NCI-H1105 treated with DMSO at 0.1 percent for 48 hours (cell line): ENCODE measurements at regions not wholly inside any gene's neighbourhood (a gene's known extent, or its start where the extent isn't known, plus 50 kb on each side); places are given as distances from the start of the nearest gene placed in this dataset.

ENCODE experiments used
- DNase-seq: peaks from one replicate; lab custom pipeline; 2025; lab: John Stamatoyannopoulos, UW

DNA sequence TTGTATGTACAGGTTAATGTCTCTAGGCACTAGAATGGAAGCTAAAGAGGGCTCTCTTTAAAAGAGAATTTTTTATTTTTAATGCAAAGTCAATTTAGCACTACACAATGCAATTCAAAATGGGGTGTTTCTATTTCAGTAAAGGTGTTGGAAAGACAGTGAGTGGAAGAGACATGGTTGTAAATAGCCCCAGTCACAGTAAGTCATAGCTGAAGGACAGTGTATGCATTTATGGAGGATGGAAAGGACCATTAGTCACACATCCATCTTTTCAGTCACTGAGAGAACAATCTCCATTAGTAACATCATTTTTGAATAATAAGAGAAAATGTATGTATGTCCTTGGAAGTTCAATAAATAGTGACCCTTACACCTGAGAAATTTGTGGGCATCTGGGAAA is 148.0 kb downstream of the PDHA2 start:
- no peak for DNase-seq

DNA sequence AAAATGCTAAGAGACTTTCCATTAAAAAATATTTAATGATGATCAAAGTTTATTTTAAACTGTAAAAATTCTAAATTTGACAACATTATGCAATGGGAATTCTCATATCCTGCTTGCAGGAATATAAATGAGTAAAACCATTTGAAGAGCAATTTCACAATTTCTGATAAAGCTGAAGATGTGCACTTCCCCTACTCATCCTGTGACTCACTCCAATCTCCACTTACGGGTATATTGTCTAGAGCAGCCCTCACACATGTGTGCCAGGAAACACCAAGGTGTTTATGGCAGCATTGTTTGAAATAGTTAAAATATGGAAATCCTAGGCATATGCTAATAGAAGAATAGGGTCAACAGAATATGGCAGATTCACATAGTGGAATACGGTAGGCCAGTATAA is 158.4 kb downstream of the PDHA2 start:
- no peak for DNase-seq

DNA sequence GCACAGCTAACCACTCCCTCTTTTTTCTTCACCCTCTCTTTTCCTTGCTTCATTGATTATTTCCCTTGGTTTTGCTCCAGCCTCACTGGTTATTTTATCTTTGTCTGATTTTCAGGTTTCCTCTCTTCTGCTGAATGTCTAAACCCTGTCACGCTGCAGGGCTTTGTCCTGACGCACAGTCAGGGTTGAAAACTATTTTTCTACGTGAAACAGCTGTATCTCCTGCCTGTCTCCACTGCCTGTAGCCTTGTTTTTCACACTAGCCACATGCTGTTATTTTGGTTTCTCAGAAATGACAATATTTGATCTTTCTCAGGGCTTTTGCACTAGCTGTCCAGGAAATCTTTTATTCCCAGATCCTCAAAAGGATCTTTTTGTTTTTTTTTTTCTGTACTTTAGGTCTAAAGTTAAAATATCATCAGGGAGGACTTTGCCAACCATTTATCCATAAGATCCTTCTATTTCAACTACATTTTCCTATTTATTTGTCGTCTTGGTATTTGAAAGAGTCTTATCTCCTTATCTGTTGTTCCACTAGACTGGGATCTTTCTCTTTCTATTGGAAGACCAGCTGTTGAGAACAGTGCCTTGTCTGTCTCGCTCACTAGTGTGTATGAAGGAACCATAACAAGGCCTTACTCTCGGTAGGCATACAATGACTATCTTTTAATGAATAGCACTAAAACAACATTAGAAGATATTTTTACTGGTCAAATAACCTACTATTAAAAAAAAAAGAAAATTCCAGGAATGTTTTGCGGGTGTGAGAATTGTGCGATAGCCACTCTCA is 164.3 kb downstream of the PDHA2 start:
- no peak for DNase-seq

DNA sequence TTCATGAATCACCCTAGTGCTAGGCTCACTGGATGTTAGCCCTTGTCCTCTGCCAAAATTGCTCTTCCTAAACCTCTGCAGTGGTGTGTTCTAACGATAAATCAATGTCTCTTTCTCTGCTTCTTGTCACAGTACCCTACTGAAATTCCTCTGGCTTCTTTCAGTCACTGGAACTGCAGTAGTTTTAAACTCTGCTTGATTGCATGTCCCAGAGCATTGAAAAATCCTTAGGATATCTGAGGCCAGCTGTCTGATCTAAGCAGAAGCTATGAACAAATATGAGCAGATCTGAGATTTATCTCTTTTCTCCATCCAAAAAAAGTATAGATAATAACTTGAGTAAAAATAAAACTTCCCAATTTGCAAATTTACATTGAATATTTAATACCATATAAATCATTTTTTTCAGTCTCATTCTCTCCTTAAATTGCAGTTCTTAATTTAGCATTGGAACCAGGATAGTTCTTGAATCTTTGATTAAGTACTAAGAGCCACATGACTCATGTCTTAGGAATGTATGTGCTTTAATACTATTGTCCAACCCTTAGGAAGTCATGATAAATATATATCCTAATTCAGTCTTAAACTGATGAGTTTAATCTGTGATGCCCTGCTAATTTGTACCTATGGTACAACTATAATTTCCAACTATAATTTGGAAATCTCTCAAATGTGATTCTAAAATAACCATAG is 169.7 kb downstream of the PDHA2 start:
- DNase-seq = no peak

DNA sequence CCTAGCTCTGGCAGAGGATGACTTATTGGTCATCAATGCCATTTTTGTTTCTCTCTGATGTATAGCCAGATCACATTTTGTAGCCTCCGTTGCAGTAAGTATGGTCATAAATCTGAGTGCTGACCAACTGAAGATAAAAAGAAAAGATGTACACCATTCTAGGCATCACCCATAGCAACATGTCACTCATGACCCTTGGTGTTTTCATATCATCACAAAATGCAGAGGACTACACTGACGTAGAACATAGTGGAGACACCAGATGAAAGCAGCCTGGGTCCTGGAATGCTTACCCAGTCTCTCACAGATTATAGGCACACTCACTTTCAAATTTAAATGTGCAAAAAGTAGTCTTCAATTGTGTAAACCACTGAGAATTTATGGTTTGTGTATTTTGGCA is 172.8 kb downstream of the PDHA2 start:
- no peak for DNase-seq

DNA sequence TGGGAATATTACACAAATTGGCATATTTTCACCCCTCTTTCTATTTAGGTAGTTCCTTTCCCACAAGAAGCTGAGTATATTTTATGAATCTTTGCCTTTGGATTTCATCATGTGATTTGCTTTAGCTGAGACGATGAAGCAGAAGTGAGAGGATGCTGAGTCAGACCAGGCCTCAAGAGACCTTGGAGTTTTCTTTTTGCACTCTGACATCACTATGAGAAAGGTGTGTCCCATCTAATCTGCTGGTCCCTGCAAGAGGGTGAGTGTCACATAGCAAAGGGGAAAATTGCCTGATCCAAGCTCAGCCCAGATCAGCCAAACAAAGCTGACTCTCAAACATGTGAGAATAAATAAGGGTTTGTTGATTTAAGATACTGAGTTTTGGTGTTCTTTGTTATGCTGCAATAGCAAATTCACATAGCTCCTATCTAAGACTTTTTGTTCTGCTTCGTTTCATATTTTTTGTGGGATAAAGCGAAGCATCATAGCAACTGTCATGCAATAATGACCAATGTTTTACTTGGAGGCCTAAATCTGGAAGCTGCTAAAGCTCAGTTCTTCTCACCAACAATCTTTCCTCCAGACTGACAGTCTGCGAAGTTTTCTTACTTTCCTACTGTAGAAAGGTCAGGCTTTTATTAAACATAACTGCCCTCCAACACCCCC is 176.9 kb downstream of the PDHA2 start:
- no peak for DNase-seq

DNA sequence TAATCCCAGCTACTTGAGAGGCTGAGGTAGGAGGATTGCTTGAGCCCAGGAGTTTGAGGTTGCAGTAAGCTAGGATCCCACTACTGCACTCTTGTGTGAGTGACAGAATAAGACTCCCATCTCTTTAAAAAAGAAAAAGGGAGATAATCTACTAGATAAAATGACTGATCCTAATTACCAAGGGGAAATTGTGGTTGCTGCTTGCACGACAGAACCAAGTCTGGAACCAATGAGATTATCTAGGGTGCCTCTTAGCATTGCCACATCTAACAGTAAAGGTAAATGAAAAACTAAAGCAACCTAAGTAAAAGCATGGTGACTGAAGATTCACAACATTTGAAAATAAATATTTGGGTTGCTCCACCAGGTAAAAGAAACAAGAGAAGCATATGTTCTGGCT is 185.1 kb downstream of the PDHA2 start:
- no peak for DNase-seq

DNA sequence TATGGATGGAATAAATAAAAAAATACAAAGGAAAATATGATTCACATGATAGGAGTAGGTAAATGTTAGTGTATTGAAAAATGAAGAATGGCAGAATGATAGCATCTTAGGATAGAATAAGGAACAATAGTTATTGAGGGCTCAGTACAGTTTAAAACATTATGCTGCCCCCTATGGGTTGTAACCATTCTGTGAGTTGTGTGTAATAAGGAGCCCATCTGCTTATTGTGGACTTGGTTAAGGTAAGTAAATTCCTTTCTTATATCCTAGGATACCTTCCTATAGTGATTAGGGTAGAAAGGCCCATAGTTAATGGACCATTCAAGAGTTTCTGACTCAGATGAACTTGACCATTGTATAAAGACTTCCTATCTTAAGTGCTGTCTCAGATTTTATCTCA is 195.8 kb downstream of the PDHA2 start:
- DNase-seq = no peak

DNA sequence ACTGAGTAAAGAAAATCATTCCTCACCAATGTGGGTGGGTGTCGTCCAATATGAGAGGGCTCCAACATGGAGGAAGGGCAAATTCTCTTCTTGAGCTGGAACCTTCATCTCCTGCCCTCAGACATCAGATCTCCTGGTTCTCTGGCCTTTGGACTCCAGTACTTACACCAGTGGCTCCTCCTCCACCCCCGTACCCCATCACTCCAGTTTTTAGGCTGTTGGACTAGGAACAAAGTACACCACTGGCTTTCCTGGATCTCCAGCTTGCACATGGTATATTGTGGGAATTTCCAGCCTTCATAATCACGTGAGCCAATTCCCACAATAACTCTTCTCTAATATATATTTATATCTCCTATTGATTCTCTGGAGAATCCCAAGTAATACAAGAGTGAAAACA is 196.9 kb downstream of the PDHA2 start:
- no peak for DNase-seq

DNA sequence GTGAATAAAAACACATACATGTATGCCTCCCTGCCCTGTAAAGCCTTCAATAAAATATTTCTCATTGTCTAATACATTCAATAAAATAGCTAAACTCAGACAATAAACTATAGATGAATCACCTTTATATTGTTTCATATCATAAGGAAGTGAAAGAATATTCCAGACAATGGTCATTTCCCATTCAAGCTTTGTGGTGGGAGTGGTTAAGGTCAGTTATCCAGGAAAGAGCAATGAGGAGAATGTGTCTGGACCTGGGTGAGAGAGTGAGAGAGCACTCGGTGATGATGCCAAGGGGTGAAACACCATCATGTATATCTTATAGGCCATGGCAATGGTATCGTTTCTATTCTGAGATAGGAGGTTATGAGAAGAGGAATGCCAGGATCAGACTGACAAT is 197.8 kb downstream of the PDHA2 start:
- no peak for DNase-seq

DNA sequence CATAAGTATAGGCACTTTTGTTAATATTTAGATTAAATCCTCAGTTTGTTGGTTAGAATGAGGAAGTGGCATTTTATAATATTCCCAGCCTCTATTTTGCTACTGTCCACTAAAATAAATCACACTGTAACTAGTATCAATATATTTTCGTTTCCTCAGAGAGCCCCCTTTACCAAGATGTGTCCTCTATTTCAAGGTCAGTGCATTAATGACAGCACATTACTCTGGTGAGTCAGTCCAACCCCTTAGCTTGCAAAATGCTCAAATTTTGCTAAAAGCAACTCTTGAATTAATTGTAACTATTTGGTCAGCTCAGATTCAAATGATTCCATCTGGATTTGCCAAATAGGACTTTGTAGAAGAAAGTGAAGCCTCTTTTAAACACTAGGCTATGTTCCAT is 199.3 kb downstream of the PDHA2 start:
- DNase-seq = no peak

DNA sequence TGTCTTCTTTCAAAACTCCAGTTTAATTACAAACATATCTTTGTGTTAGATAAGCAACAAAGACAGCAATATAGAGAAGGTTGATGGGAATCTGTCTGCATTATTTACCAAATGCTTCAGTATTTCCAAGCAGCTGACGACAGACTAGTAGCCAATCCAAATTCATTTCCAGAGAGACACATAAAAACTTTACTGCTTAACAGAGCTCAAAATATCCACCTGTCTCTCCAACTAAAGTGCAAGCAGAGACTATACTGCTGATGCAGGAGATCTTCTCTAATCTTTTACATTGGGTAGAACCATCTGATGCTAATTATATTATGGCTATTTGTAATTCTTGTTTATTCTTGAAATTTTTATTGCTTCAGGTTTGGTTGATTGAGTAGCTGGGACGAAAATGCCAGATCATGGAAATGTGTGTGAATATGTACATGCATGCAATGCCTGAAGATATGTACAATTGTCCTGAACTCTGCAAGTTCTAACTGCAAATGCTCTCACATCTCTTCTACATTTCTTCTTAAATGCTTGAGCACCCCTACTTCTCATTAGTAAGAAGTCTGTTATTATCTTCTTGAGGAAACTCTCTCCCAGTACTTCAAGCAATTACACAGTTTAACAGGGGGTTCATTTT is 200.0 kb downstream of the PDHA2 start:
- DNase-seq = no peak

DNA sequence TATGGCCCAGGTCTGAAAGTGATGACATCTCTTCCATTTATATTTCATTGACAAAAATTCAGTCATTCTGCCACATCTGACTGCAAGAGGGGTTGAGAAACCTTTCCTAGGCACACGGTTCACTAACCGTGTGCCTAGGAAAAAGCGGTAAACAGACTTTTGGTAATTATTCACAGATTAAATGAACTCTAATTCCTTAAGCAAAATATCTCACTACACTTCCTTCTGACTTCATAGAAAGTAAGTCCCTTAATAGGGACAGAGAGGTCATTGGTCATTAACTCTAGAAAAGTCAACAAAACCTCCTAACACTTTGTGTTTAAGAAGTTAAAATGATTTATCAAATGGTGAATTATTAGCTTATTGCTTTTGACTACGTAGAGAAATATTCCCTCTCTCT is 205.1 kb downstream of the PDHA2 start:
- DNase-seq = no peak

DNA sequence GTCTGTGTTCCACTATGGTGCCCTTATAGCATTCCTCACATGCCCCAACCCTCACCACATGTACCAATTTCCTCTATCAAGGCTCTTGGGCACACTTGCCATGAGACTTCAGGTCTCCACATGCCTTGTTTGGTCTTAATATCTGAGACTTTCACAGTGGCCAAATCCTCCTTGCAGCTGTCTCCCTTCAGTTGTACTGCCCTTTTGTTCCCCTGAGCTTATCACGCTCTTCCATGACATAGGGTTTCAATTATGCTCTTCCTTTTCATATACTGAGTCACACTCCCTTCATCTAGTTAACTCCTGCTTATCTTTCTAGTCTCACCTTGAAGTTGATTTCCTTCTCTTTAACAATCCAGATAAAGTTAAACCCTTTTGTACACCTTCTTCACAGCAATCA is 212.9 kb downstream of the PDHA2 start:
- DNase-seq = no peak

DNA sequence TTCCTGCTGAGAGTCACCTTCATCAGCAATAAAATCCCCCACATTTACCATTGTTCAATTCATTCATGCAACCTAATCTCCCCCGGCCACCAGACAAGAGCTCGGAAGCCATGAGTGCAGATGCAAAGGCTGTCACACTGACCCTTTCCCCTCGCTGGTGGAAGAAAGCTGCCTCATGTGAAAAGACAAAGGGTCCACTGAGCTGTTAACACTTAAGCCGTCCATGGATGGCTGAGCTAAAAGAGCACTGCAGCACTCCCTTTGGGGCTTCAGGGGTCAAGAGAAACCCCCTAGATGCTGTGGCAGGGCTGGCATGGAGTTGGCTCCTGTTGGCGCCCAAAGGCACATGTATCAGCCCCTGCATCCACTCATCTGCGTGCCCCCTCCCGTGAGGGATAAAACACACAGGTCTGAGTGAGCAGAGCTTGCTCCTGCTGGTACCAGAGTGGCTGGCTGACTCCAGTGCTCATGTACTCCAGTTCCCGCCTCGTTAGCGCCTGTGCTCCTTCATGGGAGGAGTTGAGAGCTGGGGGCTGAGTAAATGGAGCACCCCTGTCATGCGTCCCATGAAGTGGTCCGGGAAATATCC is 216.5 kb downstream of the PDHA2 start:
- no peak for DNase-seq

DNA sequence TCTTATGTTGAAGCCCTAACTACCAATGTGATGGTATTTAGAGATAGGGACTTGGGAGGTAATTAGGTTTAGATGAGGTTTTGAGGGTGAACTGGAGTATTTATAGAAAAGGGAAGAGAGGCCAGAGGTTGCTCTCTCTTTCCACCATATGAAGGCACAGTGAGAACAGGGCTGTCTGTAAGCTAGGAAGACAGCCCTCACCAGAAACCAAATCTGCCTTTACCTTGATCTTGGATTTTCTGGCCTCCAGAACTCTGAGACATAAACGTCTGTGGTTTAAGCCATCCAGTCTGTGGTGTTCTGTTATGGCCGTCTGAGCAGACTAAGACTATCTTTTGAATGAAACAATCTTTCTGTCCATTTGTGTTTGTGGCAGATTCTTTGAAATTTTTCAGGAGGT is 223.7 kb downstream of the PDHA2 start:
- DNase-seq = no peak

DNA sequence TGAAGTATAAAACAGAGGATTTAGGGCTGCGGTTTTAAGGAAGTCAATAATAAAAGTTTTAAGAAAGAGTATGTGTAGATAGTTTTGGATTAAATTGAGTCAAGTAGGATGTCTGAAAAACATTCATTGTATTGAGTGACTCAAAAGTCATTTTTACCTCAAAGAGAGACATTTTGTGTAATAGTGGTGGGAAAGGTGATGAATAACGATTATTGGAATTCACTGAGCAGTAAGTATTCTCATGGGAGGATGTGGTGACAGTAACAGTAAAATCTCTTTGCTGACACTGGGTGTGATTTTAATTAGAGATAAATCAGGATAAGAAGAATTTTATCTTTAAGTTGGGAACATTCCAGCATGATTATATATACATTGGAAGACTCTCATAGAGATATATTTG is 233.6 kb downstream of the PDHA2 start:
- DNase-seq = no peak

DNA sequence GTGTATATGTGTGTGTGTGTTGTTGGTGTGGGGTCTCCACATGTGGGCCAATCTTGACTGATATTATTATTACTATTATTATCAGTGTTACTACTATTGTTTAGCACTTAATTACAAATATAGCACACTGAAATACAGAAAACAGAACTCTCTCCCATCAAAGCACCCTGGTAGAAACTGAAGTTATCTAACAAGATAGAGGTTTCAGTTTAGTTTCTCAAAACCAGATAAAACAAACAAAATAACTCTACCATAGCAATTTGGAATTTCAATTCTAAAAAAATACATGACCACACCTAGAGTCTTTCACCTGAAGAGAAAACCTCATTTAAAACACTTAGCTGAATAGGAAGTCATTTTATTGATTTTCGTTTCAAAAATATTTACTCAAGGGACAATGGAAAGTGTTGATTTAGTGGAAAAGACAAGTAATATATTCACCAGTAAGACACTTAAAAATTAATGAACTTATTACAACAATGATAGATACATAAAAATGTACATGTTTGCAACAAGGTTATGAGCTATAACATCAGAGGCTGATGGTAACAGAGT is 252.3 kb downstream of the PDHA2 start:
- DNase-seq = no peak

DNA sequence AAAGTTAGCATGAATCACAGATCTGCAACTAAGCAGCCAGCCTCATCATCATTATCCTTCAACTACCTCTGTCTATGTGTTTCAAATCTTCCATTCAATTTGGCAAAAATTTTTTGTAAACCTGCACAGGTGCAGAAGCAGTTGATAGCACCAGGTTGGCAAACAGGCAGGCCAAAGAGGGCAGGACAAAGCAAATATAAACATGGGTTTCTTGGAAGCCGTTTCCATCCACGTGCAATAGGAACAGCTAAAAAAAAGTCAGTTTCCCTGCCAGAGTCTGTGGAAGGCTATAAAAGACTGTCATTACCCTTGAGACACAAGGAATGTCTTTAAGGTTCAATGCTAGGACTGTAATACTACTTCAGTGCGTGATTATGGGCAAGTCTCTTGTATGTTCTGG is 253.2 kb downstream of the PDHA2 start:
- DNase-seq = no peak

DNA sequence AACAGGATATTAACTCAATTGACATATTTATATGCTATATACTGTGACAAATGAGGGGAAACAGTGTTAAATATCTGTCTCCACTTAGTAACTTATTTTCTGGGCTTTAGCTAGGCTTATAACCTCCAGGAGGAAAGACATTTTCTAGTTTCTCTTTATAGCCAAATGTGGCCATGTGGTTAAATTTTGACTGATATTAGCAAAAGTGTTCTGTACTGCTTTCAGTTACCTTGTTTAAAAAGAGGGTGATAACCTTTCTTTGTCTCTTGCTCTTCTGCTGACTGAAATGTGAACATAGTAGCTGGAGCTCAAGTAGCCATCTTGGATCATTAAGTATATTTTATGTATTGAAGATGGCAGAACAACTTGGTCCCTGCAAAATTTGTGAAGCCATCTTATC is 253.7 kb downstream of the PDHA2 start:
- no peak for DNase-seq

DNA sequence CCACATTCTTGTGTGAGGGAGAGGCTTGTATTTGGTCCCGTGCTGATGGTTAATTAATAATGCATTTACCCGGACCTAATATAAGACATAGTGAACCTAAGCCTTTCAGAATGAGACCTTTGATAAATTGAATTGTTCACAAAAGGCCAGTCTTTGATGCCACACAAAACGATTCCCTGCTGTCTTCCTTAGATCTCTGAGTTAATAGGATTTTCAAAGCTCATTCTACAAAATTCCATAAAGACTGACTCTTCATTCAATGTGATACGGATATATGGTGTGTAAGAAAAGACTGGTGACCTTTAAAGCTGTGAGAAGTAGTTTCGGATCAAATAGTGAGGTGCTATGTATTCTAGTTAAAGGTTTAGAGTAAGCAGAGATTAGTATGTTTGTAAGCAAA is 254.3 kb downstream of the PDHA2 start:
- DNase-seq = no peak

DNA sequence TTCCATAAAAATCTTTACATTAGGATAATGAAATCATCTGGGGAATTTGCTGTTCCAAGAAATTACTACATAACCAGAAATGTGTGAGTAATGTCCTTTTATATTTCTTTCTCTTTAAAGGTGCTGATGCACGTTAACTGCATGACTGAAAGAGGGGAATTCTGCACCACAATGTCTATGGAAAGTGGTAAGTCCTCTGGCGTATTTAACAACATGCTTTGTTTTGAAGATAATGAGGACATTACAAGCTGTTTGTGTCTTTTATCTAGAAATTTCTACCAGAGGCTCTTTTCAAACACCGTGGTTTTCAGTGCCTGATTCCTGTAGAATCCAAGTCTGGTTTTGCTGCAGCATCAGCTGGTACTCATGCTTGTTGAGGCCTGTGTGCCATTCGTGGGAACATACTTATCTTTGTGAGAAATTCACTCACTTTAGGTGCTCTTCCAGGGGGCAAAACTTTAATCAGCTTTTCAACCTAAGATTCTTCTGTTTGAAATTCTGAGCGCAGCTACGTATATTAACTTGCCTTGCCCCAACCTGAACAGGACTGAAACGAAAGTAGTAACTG is 257.2 kb downstream of the PDHA2 start:
- DNase-seq = no peak
